IgD-negative memory B cell (primary cell): ENCODE measurements at regions not wholly inside any gene's neighbourhood (a gene's known extent, or its start where the extent isn't known, plus 50 kb on each side); places are given as distances from the start of the nearest gene placed in this dataset.
"Not testable (repeated sequence)": the region's sequence is repeated elsewhere in the genome, so short reads cannot be mapped to it uniquely, and the experiment has no call there.

ENCODE experiments used
- H3K27ac Mint-ChIP-seq, 3 donors: one replicate each; pipeline ENCODE4 v1.8.0; 2020 to 2022; ENCODE audit warnings: mild to moderate bottlenecking in 3 of 3, mixed read lengths in 3 of 3, moderate library complexity in 1 of 3
- H3K27me3 Mint-ChIP-seq: one replicate; pipeline ENCODE4 v1.8.0; 2021; ENCODE audit warnings: mixed read lengths
- H3K36me3 Mint-ChIP-seq: one replicate; pipeline ENCODE4 v1.8.0; 2020; ENCODE audit warnings: mild to moderate bottlenecking, mixed read lengths
- H3K4me1 Mint-ChIP-seq, 3 donors: one replicate each; pipeline ENCODE4 v1.8.0; 2020 to 2022; ENCODE audit warnings: mixed read lengths in 3 of 3, mild to moderate bottlenecking in 1 of 3
- H3K4me3 Mint-ChIP-seq, 4 donors: one replicate each; pipeline ENCODE4 v1.8.0; 2020 to 2022; ENCODE audit warnings: mild to moderate bottlenecking in 4 of 4, mixed read lengths in 4 of 4, moderate library complexity in 3 of 4
- H3K9me3 Mint-ChIP-seq, 3 donors: one replicate each; pipeline ENCODE4 v1.8.0; 2020 to 2021; ENCODE audit warnings: mixed read lengths in 3 of 3, mild to moderate bottlenecking in 1 of 3

DNA sequence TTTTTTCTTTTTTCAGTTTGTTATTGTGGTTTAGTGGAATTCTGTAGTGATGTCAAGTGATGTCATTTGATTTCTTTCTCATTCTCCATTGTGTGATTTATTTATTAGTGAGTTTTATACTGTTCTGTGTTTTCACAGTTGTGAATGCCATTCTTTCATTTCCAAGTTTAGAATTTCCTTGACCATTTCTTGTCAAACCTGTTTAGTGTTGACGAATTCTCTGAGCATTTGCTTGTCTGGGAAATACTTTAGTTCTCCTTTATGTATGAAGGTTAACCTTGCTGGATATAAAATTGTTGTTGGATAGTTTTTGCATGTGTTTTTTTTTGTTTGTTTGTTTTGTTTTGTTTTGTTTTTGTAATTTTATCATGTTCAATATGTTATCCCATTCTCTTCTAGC lies 633.6 kb upstream of the FAT3 start:
- no peaks in the 10 kb centered on the region for H3K36me3 Mint-ChIP-seq
- H3K4me1 Mint-ChIP-seq = no peaks in the 10 kb centered on the region
- no peak overlapping the region for H3K4me3 Mint-ChIP-seq
- no peaks in the 10 kb centered on the region for H3K27me3 Mint-ChIP-seq
- no peak overlapping the region for H3K27ac Mint-ChIP-seq
- peaks cover 11 to 39% (median 13%) of the 10 kb centered on the region in 3 donors for H3K9me3 Mint-ChIP-seq

DNA sequence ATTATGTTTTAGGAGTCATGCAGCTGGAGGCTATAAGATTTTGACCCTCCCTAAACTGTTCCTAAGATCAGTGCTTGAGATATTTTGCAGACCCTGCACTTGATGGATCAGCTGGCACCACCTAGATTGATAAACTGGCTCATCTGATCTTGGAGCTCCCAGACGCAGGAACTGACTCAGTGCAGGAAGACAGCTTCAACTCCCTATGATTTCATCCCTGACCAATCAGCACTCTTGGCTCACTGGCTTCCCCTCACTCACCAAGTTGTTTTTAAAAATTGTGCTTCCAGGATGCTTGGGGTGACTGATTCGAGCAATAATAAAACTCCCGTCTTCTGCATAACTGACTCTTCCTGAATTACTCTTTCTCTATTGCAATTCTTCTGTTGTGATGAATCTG lies 637.5 kb upstream of the FAT3 start:
- Mint-ChIP-seq H3K27ac (peak overlapping the region in 1 of 3 donors; percentile 18), H3K9me3 (peaks cover 9 to 48% (median 12%) of the 10 kb centered on the region in 3 donors)

DNA sequence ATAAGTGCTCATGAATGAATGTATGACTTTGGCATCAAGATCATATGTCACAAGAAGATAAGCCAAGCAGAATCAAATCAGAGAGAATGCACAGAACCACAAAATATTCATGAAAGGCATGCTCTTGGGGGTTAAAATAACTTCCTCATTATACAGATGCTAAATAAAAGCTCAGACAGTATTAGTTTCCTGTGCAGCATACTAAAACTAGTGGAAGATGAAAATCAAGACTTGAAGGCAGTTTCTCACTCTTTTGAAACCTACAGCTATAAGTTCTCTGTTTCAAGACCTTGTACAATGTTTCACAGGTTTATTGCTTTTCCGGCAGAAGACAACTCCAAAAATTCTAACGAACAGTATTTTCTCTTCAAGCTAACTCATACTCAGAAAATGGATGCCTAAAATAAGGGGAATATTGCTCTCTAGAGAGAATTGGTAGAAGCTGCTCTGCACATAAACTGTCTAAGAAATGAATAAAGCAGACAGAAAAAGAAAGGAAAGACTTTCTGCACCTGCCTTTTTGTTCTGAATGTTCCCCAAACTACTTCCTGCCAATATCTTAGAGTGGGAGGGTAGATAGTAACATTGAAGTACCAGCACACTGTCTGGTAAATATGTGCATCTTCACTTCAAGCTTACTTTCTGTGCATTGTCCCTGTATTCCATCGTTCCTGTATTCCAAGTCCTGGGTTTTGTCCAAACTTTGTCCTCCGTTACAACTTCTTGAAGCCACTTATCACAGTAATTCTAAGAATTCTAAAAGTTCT lies 639.4 kb upstream of the FAT3 start:
- H3K4me3 Mint-ChIP-seq = no peak overlapping the region
- no peaks in the 10 kb centered on the region for H3K36me3 Mint-ChIP-seq
- H3K4me1 Mint-ChIP-seq = no peaks in the 10 kb centered on the region
- no peaks in the 10 kb centered on the region for H3K27me3 Mint-ChIP-seq
- H3K9me3 Mint-ChIP-seq = peaks cover 4 to 47% (median 15%) of the 10 kb centered on the region in 3 donors
- no peak overlapping the region for H3K27ac Mint-ChIP-seq

More for the DNA sequence above, 637.5 kb upstream of the FAT3 start:
- no peak overlapping the region for H3K4me3 Mint-ChIP-seq
- no peaks in the 10 kb centered on the region for H3K27me3 Mint-ChIP-seq
- H3K36me3 Mint-ChIP-seq = no peaks in the 10 kb centered on the region
- H3K4me1 Mint-ChIP-seq = no peaks in the 10 kb centered on the region

DNA sequence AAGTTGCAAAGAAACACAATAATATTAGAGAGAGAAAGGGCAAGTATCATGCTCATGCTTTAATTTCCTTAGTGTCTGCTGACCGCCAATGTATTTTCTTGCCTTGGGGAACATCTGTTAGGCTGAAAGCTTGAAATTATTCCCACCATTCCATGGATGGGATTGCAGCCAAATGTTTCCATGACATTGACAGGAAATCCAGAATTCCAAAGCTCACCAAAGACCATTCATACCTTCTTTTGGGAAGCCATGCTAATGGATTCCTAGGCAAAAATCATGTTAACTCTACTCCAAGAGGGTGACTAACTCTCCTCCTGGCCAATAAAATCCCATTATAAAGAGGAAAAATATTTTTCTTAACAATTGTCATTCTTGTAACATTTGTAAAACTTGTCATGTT lies 661.4 kb upstream of the FAT3 start:
- H3K4me1 Mint-ChIP-seq = no peaks in the 10 kb centered on the region
- peaks cover 5 to 20% (median 8%) of the 10 kb centered on the region in 3 donors for H3K9me3 Mint-ChIP-seq
- no peaks in the 10 kb centered on the region for H3K36me3 Mint-ChIP-seq
- no peak overlapping the region for H3K4me3 Mint-ChIP-seq
- H3K27me3 Mint-ChIP-seq = no peaks in the 10 kb centered on the region
- no peak overlapping the region for H3K27ac Mint-ChIP-seq

DNA sequence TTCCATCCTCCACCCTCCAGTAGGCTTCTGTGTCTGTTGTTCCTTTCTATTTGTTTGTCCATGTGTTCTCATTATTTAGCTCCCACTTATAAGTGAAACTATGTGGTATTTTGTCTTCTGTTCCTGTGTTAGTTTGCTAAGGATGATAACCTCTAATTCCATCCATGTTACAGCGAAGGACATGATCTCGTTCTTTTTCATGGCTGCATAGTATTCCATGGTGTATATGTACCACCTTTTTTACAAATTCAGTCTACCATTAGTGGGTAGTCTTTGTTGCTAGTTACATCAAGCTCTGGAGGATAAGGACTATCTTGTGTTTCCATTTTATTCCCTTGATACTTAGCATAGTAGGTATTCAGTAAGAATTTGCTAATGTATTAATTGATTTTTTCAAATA lies 664.2 kb upstream of the FAT3 start:
- Mint-ChIP-seq H3K4me3 (no peak overlapping the region), H3K9me3 (peaks cover 5 to 12% (median 7%) of the 10 kb centered on the region in 3 donors), H3K36me3 (no peaks in the 10 kb centered on the region), H3K4me1 (no peaks in the 10 kb centered on the region), H3K27me3 (no peaks in the 10 kb centered on the region), H3K27ac (no peak overlapping the region)

DNA sequence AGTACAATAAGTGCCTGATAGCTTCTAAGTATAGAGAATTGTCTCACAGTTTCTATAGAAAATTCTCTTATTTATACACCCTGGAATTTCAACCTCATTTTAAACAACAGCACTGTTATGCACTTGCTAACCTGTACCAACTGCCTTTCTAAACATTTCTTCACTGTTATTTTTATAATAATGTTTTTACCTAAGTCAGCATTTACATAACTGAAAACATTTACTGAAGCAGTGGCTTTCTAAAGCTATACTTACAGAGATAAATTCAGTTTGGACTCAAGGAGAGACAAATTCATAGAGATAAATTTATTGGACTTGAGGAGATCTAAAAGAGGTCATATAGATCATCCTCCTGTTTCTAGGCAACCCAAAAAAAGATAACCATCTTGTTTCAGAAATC lies 686.6 kb upstream of the FAT3 start:
- Mint-ChIP-seq H3K27me3 (no peaks in the 10 kb centered on the region), H3K4me3 (no peak overlapping the region), H3K36me3 (peaks cover 3% of the 10 kb centered on the region), H3K9me3 (peaks cover 2 to 10% (median 8%) of the 10 kb centered on the region in 3 donors), H3K27ac (no peak overlapping the region), H3K4me1 (no peaks in the 10 kb centered on the region)

DNA sequence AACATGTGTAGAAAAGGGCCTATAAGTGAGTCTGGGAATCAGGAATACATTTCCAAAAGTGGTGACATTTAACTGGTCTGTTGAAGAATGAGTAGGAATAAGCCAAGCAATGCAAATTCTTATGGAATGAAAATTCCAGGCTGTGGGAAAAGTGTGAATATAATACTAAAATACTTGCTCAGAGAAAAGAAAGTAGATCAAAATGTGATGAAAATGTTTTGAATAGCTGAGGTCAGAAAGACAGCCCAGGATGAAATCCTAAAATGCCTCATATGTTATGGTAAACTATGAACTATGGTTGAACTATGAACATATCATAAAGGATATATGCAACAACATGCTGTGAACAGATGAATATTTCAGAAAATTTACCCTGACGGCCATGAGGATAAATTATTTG lies 688.3 kb upstream of the FAT3 start:
- Mint-ChIP-seq H3K9me3 (peaks cover 2 to 9% (median 7%) of the 10 kb centered on the region in 3 donors), H3K27ac (no peak overlapping the region), H3K27me3 (no peaks in the 10 kb centered on the region), H3K4me1 (no peaks in the 10 kb centered on the region), H3K36me3 (peaks cover 3% of the 10 kb centered on the region), H3K4me3 (no peak overlapping the region)

DNA sequence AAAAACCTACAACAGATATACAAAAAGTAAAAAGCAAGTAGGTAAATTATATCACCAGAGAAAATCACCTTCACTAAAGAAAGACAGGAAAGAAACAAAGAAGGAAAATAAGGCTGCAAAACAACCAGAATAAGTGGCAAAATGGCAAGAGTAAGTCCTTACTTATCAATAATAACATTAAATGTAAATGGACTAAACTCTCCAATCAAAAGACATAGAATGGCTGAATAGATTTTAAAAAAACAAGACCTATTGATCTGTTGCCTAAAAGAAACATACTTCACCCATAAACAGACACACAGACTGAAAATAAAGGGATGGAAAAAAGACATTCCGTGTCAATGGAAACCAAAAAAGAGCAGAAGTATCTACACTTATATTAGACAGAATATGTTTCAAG lies 695.7 kb upstream of the FAT3 start:
- Mint-ChIP-seq H3K36me3 (peaks cover 2% of the 10 kb centered on the region), H3K27me3 (no peaks in the 10 kb centered on the region), H3K27ac (no peak overlapping the region), H3K9me3 (peaks cover 3 to 22% (median 6%) of the 10 kb centered on the region in 3 donors), H3K4me3 (no peak overlapping the region), H3K4me1 (no peaks in the 10 kb centered on the region)

DNA sequence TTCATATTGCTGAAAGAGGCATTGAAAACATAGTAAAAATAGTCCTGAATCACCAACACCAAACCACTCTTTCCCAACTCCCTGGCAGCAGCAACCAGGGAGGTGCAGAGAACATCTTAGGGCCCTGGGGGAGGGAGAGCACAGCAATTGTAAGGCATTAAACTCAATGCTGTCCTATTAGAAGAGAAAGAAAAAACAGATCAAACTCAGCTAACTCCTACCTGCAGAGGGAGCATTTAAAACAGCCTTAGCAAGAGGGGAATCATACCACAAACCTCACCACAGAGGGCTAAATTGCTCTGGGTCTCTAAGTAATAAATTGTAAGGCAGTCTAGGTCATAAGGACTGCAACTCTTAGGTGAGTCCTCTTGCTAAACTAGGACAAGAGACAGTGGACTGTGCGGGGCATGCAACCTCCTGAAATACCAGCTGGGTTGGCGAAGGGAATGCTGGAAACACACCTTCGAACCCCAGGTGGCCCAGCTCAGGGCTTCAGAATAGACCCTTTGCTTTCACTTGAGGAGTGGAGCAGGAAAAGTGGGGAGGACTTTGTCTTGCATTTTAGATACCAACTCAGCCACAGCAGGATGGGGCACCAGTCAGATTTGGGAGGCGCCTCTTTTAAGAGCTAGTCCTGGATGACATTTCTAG lies 697.1 kb upstream of the FAT3 start:
- H3K9me3 Mint-ChIP-seq = peaks cover 3 to 17% (median 5%) of the 10 kb centered on the region in 3 donors
- H3K4me1 Mint-ChIP-seq = no peaks in the 10 kb centered on the region
- H3K4me3 Mint-ChIP-seq = no peak overlapping the region
- no peaks in the 10 kb centered on the region for H3K27me3 Mint-ChIP-seq
- no peaks in the 10 kb centered on the region for H3K36me3 Mint-ChIP-seq
- no peak overlapping the region for H3K27ac Mint-ChIP-seq

DNA sequence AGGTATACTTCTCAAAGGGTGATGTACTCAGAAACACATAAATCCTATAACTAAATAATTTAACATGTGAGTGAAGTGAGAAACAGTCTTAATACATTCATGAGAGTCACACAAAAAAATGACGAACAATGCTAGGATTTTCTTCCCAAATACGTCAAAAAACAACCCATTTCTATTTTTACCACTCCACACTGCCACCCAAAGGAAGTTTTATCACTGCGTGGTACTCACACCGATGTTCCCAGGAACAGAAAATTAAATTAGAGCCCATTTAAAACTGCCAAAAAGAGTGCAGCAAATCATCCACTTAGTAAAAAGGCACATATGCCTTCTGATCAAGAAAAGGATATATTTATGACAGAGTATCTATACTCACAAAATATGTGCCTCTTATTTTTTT lies 710.9 kb upstream of the FAT3 start:
- H3K9me3 Mint-ChIP-seq = peaks cover 2 to 12% (median 3%) of the 10 kb centered on the region in 3 donors
- H3K4me3 Mint-ChIP-seq = no peak overlapping the region
- no peaks in the 10 kb centered on the region for H3K36me3 Mint-ChIP-seq
- H3K27me3 Mint-ChIP-seq = peaks cover 2% of the 10 kb centered on the region
- no peak overlapping the region for H3K27ac Mint-ChIP-seq
- no peaks in the 10 kb centered on the region for H3K4me1 Mint-ChIP-seq

DNA sequence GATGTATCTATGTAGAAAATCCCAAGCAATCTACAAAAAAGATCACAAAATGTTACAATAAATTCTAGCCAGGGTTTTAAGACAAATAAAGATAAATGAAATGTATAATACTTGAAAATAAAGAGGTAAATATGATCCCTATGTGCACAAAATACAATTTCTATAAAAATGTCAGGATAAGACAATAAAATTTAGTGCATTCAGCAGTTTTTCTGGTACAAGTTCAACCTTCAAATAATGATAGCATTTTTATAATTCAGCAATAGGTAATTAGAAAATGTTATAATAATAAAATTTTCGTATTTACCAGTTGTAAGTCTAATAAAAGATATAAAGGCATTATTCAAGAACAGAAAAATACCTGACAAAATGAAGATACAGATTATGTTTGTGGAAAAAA lies 726.8 kb upstream of the FAT3 start:
- Mint-ChIP-seq H3K27me3 (no peaks in the 10 kb centered on the region), H3K36me3 (no peaks in the 10 kb centered on the region), H3K9me3 (peaks cover 1 to 6% (median 5%) of the 10 kb centered on the region in 3 donors), H3K27ac (no peak overlapping the region), H3K4me1 (no peaks in the 10 kb centered on the region), H3K4me3 (no peak overlapping the region)

DNA sequence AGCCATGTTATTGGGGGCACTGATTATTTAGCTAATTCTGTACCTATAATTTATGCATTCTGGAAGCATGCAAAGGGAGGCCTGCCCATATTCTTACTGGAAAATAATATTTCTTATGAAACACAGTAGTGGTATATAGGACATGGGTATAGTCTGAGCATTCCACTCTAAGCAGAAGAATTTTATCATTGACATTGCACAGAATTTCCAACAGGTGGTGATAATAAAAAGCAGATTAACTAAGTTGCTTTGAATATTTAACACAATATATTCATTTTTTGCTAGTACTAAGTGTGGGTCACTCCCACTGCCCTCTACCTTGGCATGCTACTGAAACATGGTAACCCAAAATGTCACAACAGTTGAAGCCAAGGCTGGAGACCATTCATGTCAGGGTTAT lies 728.8 kb upstream of the FAT3 start:
- H3K4me1 Mint-ChIP-seq = no peaks in the 10 kb centered on the region
- peaks cover 1 to 5% (median 2%) of the 10 kb centered on the region in 3 donors for H3K9me3 Mint-ChIP-seq
- no peak overlapping the region for H3K4me3 Mint-ChIP-seq
- no peaks in the 10 kb centered on the region for H3K36me3 Mint-ChIP-seq
- no peaks in the 10 kb centered on the region for H3K27me3 Mint-ChIP-seq
- H3K27ac Mint-ChIP-seq = no peak overlapping the region

DNA sequence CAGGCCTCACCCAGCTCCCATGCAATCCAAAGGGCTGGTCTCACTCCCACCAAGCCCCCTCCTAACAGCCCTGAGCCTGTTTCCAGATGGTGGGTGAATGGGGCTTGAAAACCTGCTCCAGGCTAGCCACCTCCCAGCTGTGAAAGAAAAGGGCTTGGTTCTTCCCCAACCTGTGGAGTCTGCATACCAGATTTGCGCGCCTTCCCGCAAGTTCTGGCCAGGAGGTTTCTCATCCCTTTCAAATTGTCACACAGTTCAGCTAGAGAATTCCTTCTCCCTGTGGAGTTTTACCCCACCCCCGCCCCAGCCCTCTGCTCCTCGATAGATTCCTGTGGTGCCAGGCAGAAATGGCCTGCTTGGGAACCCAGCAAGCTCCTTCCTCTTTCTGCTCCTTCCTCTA lies 734.6 kb upstream of the FAT3 start:
- Mint-ChIP-seq H3K27me3 (no peaks in the 10 kb centered on the region), H3K36me3 (no peaks in the 10 kb centered on the region), H3K4me1 (no peaks in the 10 kb centered on the region), H3K4me3 (peak overlapping the region in 1 of 4 donors; percentile 39), H3K9me3 (peaks cover 0 to 9% (median 9%) of the 10 kb centered on the region in 3 donors), H3K27ac (no peak overlapping the region)

DNA sequence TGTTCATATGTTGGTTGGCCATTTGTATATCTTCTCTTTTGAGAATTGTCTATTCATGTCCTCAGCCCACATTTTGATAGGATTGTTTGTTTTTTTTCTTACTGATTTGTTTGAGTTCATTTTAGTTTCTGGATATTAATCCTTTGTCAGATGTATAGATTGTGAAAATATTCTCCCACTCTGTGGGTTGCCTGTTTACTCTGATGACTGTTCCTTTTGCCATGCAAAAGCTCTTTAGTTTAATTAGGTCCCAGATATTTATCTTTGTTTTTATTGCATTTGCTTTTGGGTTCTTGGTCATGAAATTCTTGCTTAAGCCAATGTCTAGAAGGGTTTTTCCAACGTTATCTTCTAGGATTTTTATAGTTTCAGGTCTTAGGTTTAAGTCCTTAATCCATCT lies 740.7 kb upstream of the FAT3 start:
- H3K4me1 Mint-ChIP-seq, H3K4me3 Mint-ChIP-seq, H3K27me3 Mint-ChIP-seq, H3K27ac Mint-ChIP-seq, H3K36me3 Mint-ChIP-seq: not testable (repeated sequence)
- peaks cover 4 to 30% (median 7%) of the 10 kb centered on the region in 3 donors for H3K9me3 Mint-ChIP-seq

DNA sequence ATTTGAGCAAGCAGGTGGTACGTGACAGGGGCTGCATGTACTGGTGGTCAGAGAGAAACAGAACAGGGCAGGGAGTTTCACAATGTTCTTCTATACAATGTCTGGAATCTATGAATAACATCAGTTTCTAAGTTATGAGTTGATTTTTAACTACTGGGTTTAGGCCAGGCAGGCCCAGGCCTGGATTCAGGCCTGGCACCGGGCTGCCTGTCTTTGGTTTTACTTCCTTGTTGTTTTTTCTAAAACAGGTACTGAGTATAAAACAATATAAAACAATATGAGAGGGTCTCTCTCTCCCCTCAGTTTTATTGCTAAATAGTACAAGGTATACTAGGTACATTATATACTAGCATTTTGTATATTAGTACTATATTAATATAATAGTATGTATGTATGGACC lies 742.7 kb upstream of the FAT3 start:
- H3K27me3 Mint-ChIP-seq, H3K4me1 Mint-ChIP-seq, H3K27ac Mint-ChIP-seq, H3K4me3 Mint-ChIP-seq, H3K36me3 Mint-ChIP-seq: not testable (repeated sequence)
- H3K9me3 Mint-ChIP-seq = peaks cover 1 to 44% (median 7%) of the 10 kb centered on the region in 3 donors

DNA sequence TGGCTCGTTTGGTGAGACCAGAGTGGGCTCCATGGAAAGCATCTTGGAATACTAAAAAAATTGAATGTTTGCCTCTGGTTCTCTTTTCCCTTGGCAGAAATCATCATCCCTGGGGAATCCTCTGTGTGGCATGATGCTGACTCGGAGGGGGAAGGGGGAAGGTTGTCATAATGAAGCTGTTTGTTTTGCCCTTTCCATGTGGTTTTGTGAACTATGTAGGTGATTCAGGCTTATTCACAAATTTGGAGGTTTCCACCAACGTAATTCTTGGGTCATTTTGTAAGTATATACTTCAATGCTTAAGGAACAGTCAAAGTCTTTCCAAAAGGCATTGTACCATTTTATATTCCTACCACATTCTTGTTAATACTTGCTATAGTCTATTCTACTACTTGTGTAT lies 754.0 kb upstream of the FAT3 start:
- H3K9me3 Mint-ChIP-seq = peaks cover 0 to 13% (median 0%) of the 10 kb centered on the region in 3 donors
- H3K4me3 Mint-ChIP-seq = no peak overlapping the region
- H3K27ac Mint-ChIP-seq = no peak overlapping the region
- H3K4me1 Mint-ChIP-seq = no peaks in the 10 kb centered on the region
- H3K27me3 Mint-ChIP-seq = no peaks in the 10 kb centered on the region
- peaks cover 2% of the 10 kb centered on the region for H3K36me3 Mint-ChIP-seq
